ENCODE measurements at regions not wholly inside any gene's neighbourhood (a gene's known extent, or its start where the extent isn't known, plus 50 kb on each side); places are given as distances from the start of the nearest gene placed in this dataset.

GRCh38 chr7:106806556-106806955, 58.5 kb upstream of the PIK3CG start:
- no peak for DNase-seq (ENCODE audit: low read depth in 1 of 2, low spot score in 1 of 2)

- DNase-seq (ENCODE audit: low read depth in 1 of 2, low spot score in 1 of 2), result no peak
These were observed 57.6 kb upstream of the PIK3CG start for GRCh38 chr7:106807474-106807873.

GRCh38 chr7:106808967-106809635, 56.0 kb upstream of the PIK3CG start:
- DNase-seq (ENCODE audit: low read depth in 1 of 2, low spot score in 1 of 2), result no peak

- no peak for DNase-seq (ENCODE audit: low read depth in 1 of 2, low spot score in 1 of 2)
These were observed 53.6 kb upstream of the PIK3CG start for GRCh38 chr7:106811472-106811871.

GRCh38 chr7:106812027-106812643, 52.9 kb upstream of the PIK3CG start:
- no peak for DNase-seq (ENCODE audit: low read depth in 1 of 2, low spot score in 1 of 2)

- no peak for DNase-seq (ENCODE audit: low read depth in 1 of 2, low spot score in 1 of 2)
These were observed 51.3 kb upstream of the PIK3CG start for GRCh38 chr7:106813705-106814305.

- DNase-seq (ENCODE audit: low read depth in 1 of 2, low spot score in 1 of 2), result no peak
These were observed 50.2 kb upstream of the PIK3CG start for GRCh38 chr7:106814887-106815286.

All from activated CD4-positive, alpha-beta T cell treated with anti-CD3 and anti-CD28 coated beads, Interleukin-2, amount 50 U/mL, for 24 hours (primary cell).